Right lobe of liver (tissue), 6 donors: ENCODE measurements at regions not wholly inside any gene's neighbourhood (a gene's known extent, or its start where the extent isn't known, plus 50 kb on each side); places are given as distances from the start of the nearest gene placed in this dataset.

Source experiments
- ATAC-seq, 4 donors: fragments of 200-7000 bp; cut with Tn5 transposase; one replicate each; pipeline ENCODE4 v1.9.1; 2020; ENCODE audit warnings: mild to moderate bottlenecking in 4 of 4, moderate library complexity in 4 of 4
- DNase-seq, 3 donors: peaks; one replicate each; pipeline ENCODE4 v3.0.0-alpha.2; 2020
- H3K27ac ChIP-seq, 3 donors: fragments of 200-600 bp; one replicate each; pipeline ENCODE4 v1.8.0; 2022
- H3K27me3 ChIP-seq, 2 donors: fragments of 200-600 bp; one replicate each; pipeline ENCODE4 v1.8.0; 2022
- H3K36me3 ChIP-seq, 4 donors: fragments of 200-600 bp; sonication (generic) in 1 of 4; one replicate each; pipeline versions ENCODE4 v1.5.1 to v1.8.0; 2017 to 2022; ENCODE audit warnings: control low read depth in 1 of 4
- H3K4me1 ChIP-seq, 4 donors: fragments of 200-600 bp; sonication (generic) in 1 of 4; one replicate each; pipeline versions ENCODE4 v1.5.1 to v1.8.0; 2017 to 2022; ENCODE audit warnings: control low read depth in 1 of 4
- H3K4me3 ChIP-seq, 3 donors: fragments of 200-600 bp; one replicate each; pipeline ENCODE4 v1.8.0; 2022
- H3K9me3 ChIP-seq, 4 donors: fragments of 200-600 bp; sonication (generic) in 1 of 4; one replicate each; pipeline versions ENCODE4 v1.5.1 to v1.8.0; 2017 to 2022; ENCODE audit warnings: control low read depth in 1 of 4
- POLR2A ChIP-seq: fragments of 450-650 bp; IDR thresholded peaks from one replicate; pipeline ENCODE4 v1.6.1; 2017; ENCODE audit warnings: antibody characterized with exemption, mild to moderate bottlenecking
- WGBS: methylation state at CpG from one replicate; pipeline ENCODE4 v1.1.6; 2018; ENCODE audit warnings: low coverage, low lambda C conversion rate; ENCODE audit not compliant: insufficient coverage; ENCODE audit errors: missing lambda C conversion rate; 5-methylcytosine and 5-hydroxymethylcytosine counted together
- intact Hi-C, 2 donors: fragments of 100-400 bp; cut with DNase I; formaldehyde crosslinking; loops; one replicate each; pipeline versions ENCODE4 v1.11.2 to v1.14.1; 2022
- TF ChIP-seq, protein P1 (sequence below), 4 donors: fragments of 200-600 bp in 3 of 4; fragments of 450-650 bp in 1 of 4; IDR thresholded peaks; one replicate each; pipeline versions ENCODE4 v1.5.1 to v1.8.0; 2016 to 2022; ENCODE audit warnings: antibody characterized with exemption in 4 of 4, mild to moderate bottlenecking in 2 of 4
- donor health status: DM: no; HTN: yes; CAD: no.
- donor health status: DM: no; HTN: no; CAD: no.
- donor health status: DM: no; HTN: no; CAD: no.
- donor health status: DM: no; HTN: yes; CAD: no.
- donor health status: DM: no; HTN: yes; CAD: no.

DNA sequence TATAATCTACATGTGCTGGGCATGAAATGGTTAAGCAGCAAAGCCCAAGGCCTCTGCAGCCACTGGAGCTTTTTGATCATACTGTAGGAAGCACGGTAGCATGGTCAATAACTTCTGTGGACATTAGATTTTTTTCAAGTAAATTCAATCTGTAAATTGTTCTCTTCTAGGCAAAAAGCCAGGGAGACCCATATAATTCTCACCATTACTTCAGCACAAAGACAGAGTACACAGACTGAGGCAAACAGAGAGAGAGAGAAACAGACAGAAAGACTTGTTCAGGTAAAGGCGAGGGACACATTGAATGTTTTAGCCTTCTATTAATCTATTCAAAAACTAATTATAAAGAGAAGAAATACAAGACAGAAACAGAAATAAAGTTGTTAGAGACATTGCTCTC, 349.4 kb downstream of the RFC3 start:
- intact Hi-C loops, result no loop called here
- Histone ChIP-seq H3K27ac (no peak overlapping the region), H3K4me1 (no peaks in the 10 kb centered on the region), H3K9me3 (no peaks in the 10 kb centered on the region), H3K27me3 (no peaks in the 10 kb centered on the region), H3K4me3 (no peak overlapping the region), H3K36me3 (no peaks in the 10 kb centered on the region)
- DNase-seq (no peak), ATAC-seq (no peak)
- 33% methylated on average over 2 of the region's 2 CpGs for WGBS
- TF ChIP-seq POLR2A, result no peak
- TF ChIP-seq, protein P1, sequence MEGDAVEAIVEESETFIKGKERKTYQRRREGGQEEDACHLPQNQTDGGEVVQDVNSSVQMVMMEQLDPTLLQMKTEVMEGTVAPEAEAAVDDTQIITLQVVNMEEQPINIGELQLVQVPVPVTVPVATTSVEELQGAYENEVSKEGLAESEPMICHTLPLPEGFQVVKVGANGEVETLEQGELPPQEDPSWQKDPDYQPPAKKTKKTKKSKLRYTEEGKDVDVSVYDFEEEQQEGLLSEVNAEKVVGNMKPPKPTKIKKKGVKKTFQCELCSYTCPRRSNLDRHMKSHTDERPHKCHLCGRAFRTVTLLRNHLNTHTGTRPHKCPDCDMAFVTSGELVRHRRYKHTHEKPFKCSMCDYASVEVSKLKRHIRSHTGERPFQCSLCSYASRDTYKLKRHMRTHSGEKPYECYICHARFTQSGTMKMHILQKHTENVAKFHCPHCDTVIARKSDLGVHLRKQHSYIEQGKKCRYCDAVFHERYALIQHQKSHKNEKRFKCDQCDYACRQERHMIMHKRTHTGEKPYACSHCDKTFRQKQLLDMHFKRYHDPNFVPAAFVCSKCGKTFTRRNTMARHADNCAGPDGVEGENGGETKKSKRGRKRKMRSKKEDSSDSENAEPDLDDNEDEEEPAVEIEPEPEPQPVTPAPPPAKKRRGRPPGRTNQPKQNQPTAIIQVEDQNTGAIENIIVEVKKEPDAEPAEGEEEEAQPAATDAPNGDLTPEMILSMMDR (IDR thresholded peaks at IDR 0.05), result no peak

DNA sequence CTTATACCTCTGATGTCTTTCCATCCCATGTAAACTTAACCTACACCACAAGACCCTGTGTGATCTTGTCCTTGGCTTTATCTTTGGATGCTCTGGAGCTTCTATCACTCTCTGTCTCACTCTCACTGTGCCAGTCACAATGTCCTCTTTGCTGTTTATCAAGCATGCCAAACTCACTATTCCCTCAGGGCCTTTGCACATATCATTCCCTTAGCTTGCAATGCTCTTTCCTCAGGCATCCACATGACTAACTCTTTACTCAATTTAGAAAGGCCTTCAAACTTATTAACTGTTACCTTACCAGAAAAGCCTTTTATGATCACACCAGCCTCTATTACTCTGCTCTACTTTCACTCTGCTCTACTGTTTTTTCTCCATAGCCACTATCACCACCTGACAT, 354.1 kb downstream of the RFC3 start:
- Histone ChIP-seq H3K27me3 (no peaks in the 10 kb centered on the region), H3K36me3 (no peaks in the 10 kb centered on the region), H3K9me3 (no peaks in the 10 kb centered on the region), H3K4me1 (no peaks in the 10 kb centered on the region), H3K4me3 (no peak overlapping the region), H3K27ac (no peak overlapping the region)
- intact Hi-C loops, result no loop called here
- ATAC-seq (no peak), DNase-seq (no peak)
- TF ChIP-seq, protein P1 (IDR thresholded peaks at IDR 0.05), result no peak

DNA sequence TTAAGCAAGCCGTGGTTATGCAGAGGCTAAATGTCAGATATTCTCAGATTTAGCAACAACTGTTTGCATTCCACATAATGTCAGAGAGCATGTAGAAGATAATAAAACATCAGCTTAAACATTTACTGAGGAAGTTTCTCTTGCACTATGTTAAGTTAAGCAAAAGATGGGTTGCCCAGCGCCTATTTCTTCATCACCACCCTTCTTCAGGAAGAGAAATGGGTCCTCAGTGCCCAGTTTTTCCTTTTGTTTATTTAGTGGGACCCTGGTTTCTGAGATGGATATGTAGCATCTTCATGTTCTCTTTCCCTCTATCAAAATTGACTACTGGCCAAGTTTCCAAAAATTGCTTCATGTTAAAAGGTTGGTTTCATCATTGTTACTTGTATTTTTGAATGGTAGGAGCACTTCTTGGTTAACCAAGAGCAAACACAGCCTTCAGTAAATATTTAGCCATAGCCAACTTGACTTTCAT, 356.8 kb downstream of the RFC3 start:
- H3K27ac ChIP-seq, result no peak overlapping the region
- intact Hi-C loops, result no loop called here
- H3K9me3 ChIP-seq, result no peaks in the 10 kb centered on the region
- no peaks in the 10 kb centered on the region for H3K4me1 ChIP-seq
- no peaks in the 10 kb centered on the region for H3K27me3 ChIP-seq
- H3K4me3 ChIP-seq, result no peak overlapping the region
- H3K36me3 ChIP-seq, result no peaks in the 10 kb centered on the region
- TF ChIP-seq, protein P1 (IDR thresholded peaks at IDR 0.05), result no peak
- no peak for TF ChIP-seq POLR2A
- ATAC-seq (peak in 3 of 4 donors; percentile 29 to 42 (median 40)), DNase-seq (no peak)
- WGBS, result 43% methylated on average over 2 of the region's 2 CpGs

DNA sequence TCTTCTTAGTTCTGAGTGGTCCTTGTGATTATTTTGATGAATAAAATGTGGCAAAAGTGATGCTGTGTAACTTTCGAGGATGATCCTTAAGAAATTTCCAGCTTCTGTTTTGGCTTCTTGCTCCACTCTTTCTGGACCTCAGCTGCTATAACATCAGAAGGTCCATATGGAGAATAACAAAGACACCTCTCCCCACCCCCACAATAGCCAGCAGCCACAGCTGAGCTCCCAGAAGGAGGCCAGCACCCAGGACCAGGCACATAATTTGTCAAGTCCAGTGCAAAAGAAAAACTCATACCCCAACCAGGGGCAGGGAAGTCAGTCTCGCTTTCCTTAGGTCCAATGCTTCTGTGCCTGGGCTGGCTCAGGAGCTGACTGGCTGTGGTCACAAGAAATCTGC, 357.6 kb downstream of the RFC3 start:
- Histone ChIP-seq H3K9me3 (no peaks in the 10 kb centered on the region), H3K27me3 (no peaks in the 10 kb centered on the region), H3K4me1 (no peaks in the 10 kb centered on the region), H3K27ac (no peak overlapping the region), H3K36me3 (no peaks in the 10 kb centered on the region), H3K4me3 (no peak overlapping the region)
- intact Hi-C loops, result no loop called here
- ATAC-seq (no peak), DNase-seq (no peak)
- no peak for TF ChIP-seq POLR2A
- TF ChIP-seq, protein P1 (IDR thresholded peaks at IDR 0.05), result no peak
- WGBS, result 70% methylated on average over 1 of the region's 2 CpGs

DNA sequence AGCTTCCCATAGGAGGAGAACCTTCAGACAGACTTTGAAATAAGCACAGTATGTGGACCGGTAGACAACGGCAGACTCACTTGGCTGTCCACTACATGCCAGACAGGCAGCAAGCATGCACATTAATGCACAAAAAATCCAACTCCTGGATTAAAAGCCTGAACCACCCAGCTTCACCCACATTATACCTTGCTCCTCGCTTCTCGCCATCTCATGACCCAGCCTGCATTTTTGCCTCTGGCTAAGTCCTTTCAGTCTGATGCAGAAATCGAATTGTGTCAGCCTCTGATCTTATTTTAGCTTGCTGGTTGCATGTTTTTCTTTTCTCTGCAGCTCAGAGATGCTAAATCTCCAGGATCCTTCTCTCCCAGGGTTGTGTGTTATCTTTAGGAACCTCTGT, 358.7 kb downstream of the RFC3 start:
- intact Hi-C loops, result no loop called here
- DNase-seq, result no peak
- no peaks in the 10 kb centered on the region for H3K9me3 ChIP-seq
- H3K4me1 ChIP-seq, result no peaks in the 10 kb centered on the region
- no peaks in the 10 kb centered on the region for H3K27me3 ChIP-seq
- no peak for TF ChIP-seq POLR2A
- TF ChIP-seq, protein P1 (IDR thresholded peaks at IDR 0.05), result no peak
- no peak overlapping the region for H3K27ac ChIP-seq
- H3K4me3 ChIP-seq, result no peak overlapping the region
- no peak for ATAC-seq
- 62% methylated on average over 4 of the region's 5 CpGs for WGBS
- H3K36me3 ChIP-seq, result no peaks in the 10 kb centered on the region
